ENCODE measurements at regions not wholly inside any gene's neighbourhood (a gene's known extent, or its start where the extent isn't known, plus 50 kb on each side); places are given as distances from the start of the nearest gene placed in this dataset.

- peak overlapping the region in 1 of 6 donors; percentile 12 for H3K27ac Mint-ChIP-seq
- ATAC-seq (ENCODE audit: low read depth in 2 of 2) (no peak), DNase-seq (no peak)
- H3K4me1 Mint-ChIP-seq, result no peaks in the 10 kb centered on the region
- H3K36me3 Mint-ChIP-seq, result peaks cover 0 to 8% of the 10 kb centered on the region in 2 donors
- peaks cover 0 to 14% (median 6%) of the 10 kb centered on the region in 7 donors for H3K9me3 Mint-ChIP-seq
- peaks cover 5 to 25% (median 16%) of the 10 kb centered on the region in 3 donors for H3K27me3 Mint-ChIP-seq
- no peak overlapping the region for H3K4me3 Mint-ChIP-seq
Measured at GRCh38 chr9:115169003-115169402, 51.0 kb upstream of the TNC start.

- Mint-ChIP-seq H3K27ac (no peak overlapping the region), H3K9me3 (peaks cover 0 to 11% (median 4%) of the 10 kb centered on the region in 7 donors), H3K4me1 (no peaks in the 10 kb centered on the region), H3K27me3 (peaks cover 0 to 25% (median 16%) of the 10 kb centered on the region in 3 donors), H3K4me3 (no peak overlapping the region), H3K36me3 (peaks cover 0 to 8% of the 10 kb centered on the region in 2 donors)
- no peak for DNase-seq
- ATAC-seq (ENCODE audit: low read depth in 2 of 2), result no peak
Measured at GRCh38 chr9:115170358-115171073, 52.6 kb upstream of the TNC start.

- no peaks in the 10 kb centered on the region for H3K36me3 Mint-ChIP-seq
- H3K4me1 Mint-ChIP-seq, result no peaks in the 10 kb centered on the region
Measured at GRCh38 chr9:115171921-115172388, 54.0 kb upstream of the TNC start.

GRCh38 chr9:115182264-115182663 lies 64.3 kb upstream of the TNC start:
- peaks cover 0 to 9% (median 0%) of the 10 kb centered on the region in 3 donors for H3K27me3 Mint-ChIP-seq
- no peaks in the 10 kb centered on the region for H3K4me1 Mint-ChIP-seq
- no peak overlapping the region for H3K4me3 Mint-ChIP-seq
- H3K27ac Mint-ChIP-seq, result no peak overlapping the region
- no peak for DNase-seq
- no peak for ATAC-seq (ENCODE audit: low read depth in 2 of 2)
- no peaks in the 10 kb centered on the region for H3K36me3 Mint-ChIP-seq
- H3K9me3 Mint-ChIP-seq, result no peaks in the 10 kb centered on the region

More at GRCh38 chr9:115171921-115172388, 54.0 kb upstream of the TNC start:
- Mint-ChIP-seq H3K4me3 (no peak overlapping the region), H3K9me3 (peaks cover 0 to 4% (median 0%) of the 10 kb centered on the region in 7 donors), H3K27ac (no peak overlapping the region), H3K27me3 (peaks cover 0 to 20% (median 8%) of the 10 kb centered on the region in 3 donors)
- DNase-seq (no peak), ATAC-seq (ENCODE audit: low read depth in 2 of 2) (no peak)

GRCh38 chr9:115183436-115183835 lies 65.5 kb upstream of the TNC start:
- H3K9me3 Mint-ChIP-seq, result no peaks in the 10 kb centered on the region
- no peak overlapping the region for H3K27ac Mint-ChIP-seq
- peaks cover 0 to 9% (median 0%) of the 10 kb centered on the region in 3 donors for H3K27me3 Mint-ChIP-seq
- H3K4me3 Mint-ChIP-seq, result no peak overlapping the region
- H3K36me3 Mint-ChIP-seq, result no peaks in the 10 kb centered on the region
- no peaks in the 10 kb centered on the region for H3K4me1 Mint-ChIP-seq
- DNase-seq (no peak), ATAC-seq (ENCODE audit: low read depth in 2 of 2) (no peak)

DNA sequence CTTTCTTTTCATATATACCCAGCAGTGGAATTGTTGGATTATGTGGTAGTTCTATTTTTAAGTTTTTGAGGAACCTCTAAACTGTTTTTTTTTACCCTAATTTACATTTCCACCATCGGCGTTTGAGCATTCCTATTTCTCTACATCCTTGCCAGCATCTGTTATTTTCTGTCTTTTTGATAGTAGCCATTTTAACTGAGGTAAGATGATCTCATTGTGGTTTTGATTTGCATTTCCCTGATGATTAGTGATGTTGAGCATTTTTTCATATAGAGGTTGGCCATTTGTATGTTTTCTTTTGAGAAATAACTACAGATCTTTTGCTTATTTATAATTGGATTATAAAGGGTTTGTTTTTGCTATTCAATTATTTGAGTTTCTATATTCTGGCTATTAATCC lies 71.7 kb upstream of the TNC start:
- H3K4me3 Mint-ChIP-seq, result no peak overlapping the region

DNA sequence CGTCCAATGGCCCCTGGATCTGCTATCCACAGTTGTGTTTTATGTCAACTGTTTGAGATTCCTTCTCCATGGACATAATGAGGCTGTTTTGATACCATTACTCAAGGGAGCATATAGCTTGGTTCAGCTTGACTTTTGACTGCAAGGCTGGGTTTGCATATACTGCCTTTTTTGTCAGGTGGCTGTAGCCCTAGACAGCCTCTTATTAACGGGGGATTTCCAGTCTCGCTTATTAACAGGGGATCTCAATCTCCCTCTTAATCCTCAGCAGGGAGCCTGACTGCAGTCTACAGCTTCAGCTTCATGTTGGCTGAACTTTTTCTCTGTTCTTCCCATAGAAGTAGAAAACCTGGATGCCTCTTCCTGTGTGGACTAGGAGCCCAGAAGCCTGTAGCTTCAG lies 73.7 kb upstream of the TNC start:
- Mint-ChIP-seq H3K9me3 (peaks cover 0 to 25% (median 11%) of the 10 kb centered on the region in 7 donors), H3K27me3 (peaks cover 0 to 15% (median 5%) of the 10 kb centered on the region in 3 donors), H3K27ac (no peak overlapping the region), H3K4me3 (no peak overlapping the region), H3K4me1 (peaks cover 0 to 7% (median 3%) of the 10 kb centered on the region in 3 donors), H3K36me3 (no peaks in the 10 kb centered on the region)
- ATAC-seq (ENCODE audit: low read depth in 2 of 2) (peak in 1 of 2 donors; percentile 50), DNase-seq (no peak)

More for the DNA sequence above, 71.7 kb upstream of the TNC start:
- Mint-ChIP-seq H3K27ac (no peak overlapping the region), H3K27me3 (peaks cover 0 to 12% (median 8%) of the 10 kb centered on the region in 3 donors), H3K4me1 (peaks cover 0 to 7% (median 3%) of the 10 kb centered on the region in 3 donors), H3K9me3 (peaks cover 0 to 22% (median 11%) of the 10 kb centered on the region in 7 donors), H3K36me3 (no peaks in the 10 kb centered on the region)
- DNase-seq (no peak), ATAC-seq (ENCODE audit: low read depth in 2 of 2) (no peak)

DNA sequence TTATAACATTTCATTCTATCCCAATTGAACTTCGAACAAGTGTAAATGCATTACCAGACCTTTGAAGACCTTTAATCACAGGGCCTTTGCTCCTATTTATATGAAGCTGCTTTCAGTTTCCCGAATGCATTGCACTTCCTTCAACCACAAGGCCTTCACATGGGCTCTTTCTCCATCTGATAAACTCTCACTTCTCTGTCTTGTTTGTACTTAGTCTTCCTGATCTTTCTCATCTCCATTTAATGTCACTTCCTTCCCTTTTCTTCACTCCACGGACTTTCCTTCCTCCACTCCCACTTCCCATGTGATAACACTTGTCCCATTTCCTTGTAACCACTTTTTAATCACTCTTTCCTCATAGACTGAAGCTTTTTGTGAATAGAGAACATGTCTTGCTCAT lies 74.3 kb upstream of the TNC start:
- H3K36me3 Mint-ChIP-seq, result no peaks in the 10 kb centered on the region
- peaks cover 0 to 15% (median 5%) of the 10 kb centered on the region in 3 donors for H3K27me3 Mint-ChIP-seq
- no peak overlapping the region for H3K4me3 Mint-ChIP-seq
- peaks cover 0 to 7% (median 3%) of the 10 kb centered on the region in 3 donors for H3K4me1 Mint-ChIP-seq
- H3K9me3 Mint-ChIP-seq, result peaks cover 0 to 25% (median 11%) of the 10 kb centered on the region in 7 donors
- no peak overlapping the region for H3K27ac Mint-ChIP-seq
- DNase-seq (no peak), ATAC-seq (ENCODE audit: low read depth in 2 of 2) (no peak)

DNA sequence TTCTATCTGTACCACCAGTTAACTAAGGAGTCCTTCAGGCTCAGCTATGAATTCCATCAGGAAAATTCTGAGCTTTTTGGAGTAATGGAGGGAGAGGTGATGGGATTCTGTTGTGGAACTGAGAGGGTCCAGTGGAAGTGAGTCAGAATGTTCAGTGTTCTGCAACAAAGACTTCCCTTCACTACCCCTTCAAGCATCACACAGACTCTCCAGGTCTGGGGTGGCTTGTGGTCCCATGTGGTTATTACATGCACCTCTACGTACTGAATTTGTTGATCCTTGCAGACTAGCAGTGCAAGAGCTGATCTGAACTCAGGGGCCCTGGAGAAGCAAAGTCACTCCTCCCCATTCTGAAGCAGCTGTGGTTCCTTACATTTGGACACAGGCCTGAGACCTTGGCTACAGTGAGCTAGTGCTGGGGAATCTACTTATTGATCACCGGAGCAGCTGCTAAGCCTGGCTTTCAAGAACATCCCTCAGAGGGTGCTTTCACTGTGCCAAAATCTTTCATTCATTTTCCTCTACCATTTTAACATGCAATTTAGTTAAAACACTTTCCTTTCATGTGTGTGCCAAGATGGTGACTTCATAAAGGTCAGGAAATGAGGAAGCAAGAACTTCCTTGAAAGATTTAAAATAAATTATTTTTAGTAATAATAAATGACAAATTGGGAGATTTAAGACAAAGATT lies 75.0 kb upstream of the TNC start:
- Mint-ChIP-seq H3K27me3 (peaks cover 0 to 15% (median 5%) of the 10 kb centered on the region in 3 donors), H3K36me3 (no peaks in the 10 kb centered on the region), H3K27ac (peak overlapping the region in 1 of 6 donors; percentile 7), H3K9me3 (peaks cover 0 to 25% (median 11%) of the 10 kb centered on the region in 7 donors), H3K4me3 (no peak overlapping the region), H3K4me1 (peaks cover 0 to 7% (median 3%) of the 10 kb centered on the region in 3 donors)
- DNase-seq (no peak), ATAC-seq (ENCODE audit: low read depth in 2 of 2) (peak in 1 of 2 donors; percentile 38)

GRCh38 chr9:115193777-115194176 lies 75.8 kb upstream of the TNC start:
- Mint-ChIP-seq H3K36me3 (no peaks in the 10 kb centered on the region), H3K27me3 (peaks cover 0 to 15% (median 5%) of the 10 kb centered on the region in 3 donors), H3K27ac (peak overlapping the region in 1 of 6 donors; percentile 39), H3K4me3 (no peak overlapping the region), H3K9me3 (peaks cover 0 to 25% (median 11%) of the 10 kb centered on the region in 7 donors), H3K4me1 (peaks cover 0 to 7% (median 3%) of the 10 kb centered on the region in 3 donors)
- ATAC-seq (ENCODE audit: low read depth in 2 of 2) (no peak), DNase-seq (no peak)

- DNase-seq, result no peak
- ATAC-seq (ENCODE audit: low read depth in 2 of 2), result no peak
- Mint-ChIP-seq H3K27ac (no peak overlapping the region), H3K4me3 (no peak overlapping the region), H3K27me3 (peaks cover 1 to 14% (median 5%) of the 10 kb centered on the region in 3 donors), H3K4me1 (peaks cover 0 to 7% (median 3%) of the 10 kb centered on the region in 3 donors), H3K36me3 (no peaks in the 10 kb centered on the region), H3K9me3 (peaks cover 0 to 25% (median 11%) of the 10 kb centered on the region in 7 donors)
Measured at GRCh38 chr9:115194216-115194615, 76.3 kb upstream of the TNC start.

DNA sequence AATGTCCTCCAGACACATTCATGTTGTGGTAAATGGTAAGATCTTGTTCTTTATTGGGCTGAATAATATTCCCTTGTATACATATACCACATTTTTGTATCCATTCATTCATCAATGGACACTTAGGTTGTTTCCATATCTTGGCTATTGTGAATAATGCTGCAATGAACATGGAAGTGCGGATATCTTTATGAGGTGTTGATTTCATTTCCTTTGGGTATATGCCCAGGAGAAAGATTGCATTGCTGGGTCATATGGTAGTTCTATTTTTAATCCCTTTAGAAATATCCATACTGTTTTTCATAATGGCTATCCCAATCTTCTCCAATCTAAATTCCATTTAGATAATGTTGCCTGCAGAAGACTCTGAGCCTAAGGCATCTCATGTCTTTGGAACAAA lies 78.0 kb upstream of the TNC start:
- DNase-seq (no peak), ATAC-seq (ENCODE audit: low read depth in 2 of 2) (no peak)
- H3K9me3 Mint-ChIP-seq, result peaks cover 0 to 11% (median 5%) of the 10 kb centered on the region in 7 donors
- H3K36me3 Mint-ChIP-seq, result no peaks in the 10 kb centered on the region
- no peak overlapping the region for H3K4me3 Mint-ChIP-seq
- H3K4me1 Mint-ChIP-seq, result peaks cover 0 to 7% (median 3%) of the 10 kb centered on the region in 3 donors
- peaks cover 8 to 26% (median 9%) of the 10 kb centered on the region in 3 donors for H3K27me3 Mint-ChIP-seq
- H3K27ac Mint-ChIP-seq, result no peak overlapping the region

- H3K4me3 Mint-ChIP-seq, result no peak overlapping the region
- no peak overlapping the region for H3K27ac Mint-ChIP-seq
- H3K9me3 Mint-ChIP-seq, result peaks cover 0 to 8% (median 0%) of the 10 kb centered on the region in 7 donors
- H3K4me1 Mint-ChIP-seq, result peaks cover 0 to 7% (median 3%) of the 10 kb centered on the region in 3 donors
- H3K27me3 Mint-ChIP-seq, result peaks cover 9 to 31% (median 11%) of the 10 kb centered on the region in 3 donors
- no peak for DNase-seq
- no peaks in the 10 kb centered on the region for H3K36me3 Mint-ChIP-seq
- ATAC-seq (ENCODE audit: low read depth in 2 of 2), result no peak
Measured at GRCh38 chr9:115196919-115197318, 79.0 kb upstream of the TNC start.

Measured in naive B cell (primary cell).